Testis (tissue), 2 donors: ENCODE measurements at regions not wholly inside any gene's neighbourhood (a gene's known extent, or its start where the extent isn't known, plus 50 kb on each side); places are given as distances from the start of the nearest gene placed in this dataset.

ENCODE experiments used
- CTCF ChIP-seq, 3 experiments: fragments of 450-650 bp in 2 of 3; fragments of 200-600 bp in 1 of 3; sonication (generic) in 1 of 3; IDR thresholded peaks; one replicate each; pipeline ENCODE4 v1.5.1; 2016 to 2019; ENCODE audit warnings: antibody characterized with exemption in 3 of 3, mild to moderate bottlenecking in 2 of 3, moderate library complexity in 1 of 3
- POLR2A ChIP-seq: fragments of 450-650 bp; IDR thresholded peaks from one replicate; pipeline ENCODE4 v1.6.1; 2017; ENCODE audit warnings: antibody characterized with exemption, mild to moderate bottlenecking, moderate library complexity

DNA sequence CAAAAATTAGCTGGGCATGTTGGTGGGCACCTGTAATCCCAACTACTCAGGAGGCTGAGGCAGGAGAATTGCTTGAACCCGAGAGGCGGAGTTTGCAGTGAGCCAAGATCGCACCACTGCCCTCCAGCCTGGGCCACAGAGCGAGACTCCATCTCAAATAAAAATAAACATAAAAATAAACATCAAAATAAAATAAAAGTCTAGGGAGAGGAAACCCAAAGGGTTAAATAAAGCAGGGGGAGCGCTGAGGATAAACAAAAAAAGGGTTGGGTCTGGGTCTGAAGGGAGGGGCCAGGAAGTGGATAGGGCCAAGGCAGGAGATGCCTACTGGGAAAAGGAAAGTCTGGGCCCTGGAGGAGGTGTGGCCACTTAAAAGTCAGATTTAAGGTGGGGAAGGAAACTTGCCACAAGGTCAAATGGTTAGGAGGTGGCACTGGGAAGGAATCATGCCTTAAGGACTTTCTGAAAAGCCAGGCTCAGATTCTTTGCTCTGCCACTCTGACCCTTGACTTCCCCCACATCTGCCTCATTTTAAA, 150.0 kb downstream of the ADSS2 start:
- TF ChIP-seq CTCF (IDR thresholded peaks at IDR 0.05) (no peak), POLR2A (no peak)
